CD4-positive, alpha-beta T cell treated with Interleukin-17A for 1 hour (primary cell): ENCODE measurements at regions not wholly inside any gene's neighbourhood (a gene's known extent, or its start where the extent isn't known, plus 50 kb on each side); places are given as distances from the start of the nearest gene placed in this dataset.

Source experiments
- DNase-seq: peaks from one replicate; pipeline ENCODE4 v3.0.0-alpha.2; 2020

DNA sequence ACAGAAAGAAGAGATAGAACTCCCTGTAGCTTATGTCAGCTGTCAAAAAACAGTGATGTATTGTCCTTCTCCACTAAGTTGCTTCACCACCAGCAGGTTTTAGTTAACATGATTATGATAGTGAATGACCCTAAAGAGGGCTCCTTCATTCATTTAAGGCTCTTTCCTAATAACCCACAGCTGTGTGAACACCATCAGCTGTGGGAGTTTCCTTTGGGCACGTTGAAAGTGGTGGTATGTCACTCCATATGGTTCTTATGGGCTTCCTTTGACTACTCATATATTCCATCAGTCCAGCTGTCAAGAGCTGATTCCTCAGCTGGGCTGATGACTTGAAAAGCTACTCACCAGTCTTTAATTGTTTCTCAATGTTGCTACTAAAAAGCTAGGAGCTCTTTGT, 210.3 kb downstream of the UBE2E3 start:
- no peak for DNase-seq

DNA sequence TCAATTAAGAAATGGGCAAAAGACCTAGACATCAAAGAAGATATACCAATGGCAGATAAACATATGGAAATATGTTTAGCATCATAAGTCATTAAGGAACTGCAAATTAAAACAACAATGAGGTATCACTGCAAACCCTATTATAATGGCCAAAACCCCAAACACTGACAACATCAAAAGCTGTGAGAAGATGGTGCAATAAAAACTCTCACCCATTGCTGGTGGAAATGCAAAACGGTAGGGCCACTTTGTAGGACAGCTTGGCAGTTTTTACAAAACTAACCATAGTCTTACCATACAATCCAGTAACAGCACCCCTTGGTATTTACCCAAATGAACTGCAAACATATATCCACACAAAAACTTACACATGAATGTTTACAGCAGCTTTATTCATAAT, 213.1 kb downstream of the UBE2E3 start:
- DNase-seq = no peak

DNA sequence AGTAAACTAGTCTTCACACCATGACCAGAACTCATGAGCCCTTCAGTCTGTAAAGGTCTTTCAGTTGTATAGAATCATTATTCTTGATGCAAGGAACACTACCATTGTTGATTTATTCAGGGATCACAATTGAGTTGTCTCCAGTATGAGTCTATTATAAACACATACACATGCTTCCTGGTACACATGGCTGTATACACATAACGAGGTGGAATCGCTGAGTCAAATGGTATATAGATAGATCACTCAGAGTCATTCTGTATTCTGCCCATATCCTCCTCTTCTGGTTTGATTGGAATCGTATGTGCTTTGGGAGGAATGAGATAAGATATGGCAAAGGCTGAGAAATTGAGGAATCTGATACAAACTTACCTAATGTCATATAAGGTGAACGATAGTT, 216.0 kb downstream of the UBE2E3 start:
- DNase-seq = no peak

DNA sequence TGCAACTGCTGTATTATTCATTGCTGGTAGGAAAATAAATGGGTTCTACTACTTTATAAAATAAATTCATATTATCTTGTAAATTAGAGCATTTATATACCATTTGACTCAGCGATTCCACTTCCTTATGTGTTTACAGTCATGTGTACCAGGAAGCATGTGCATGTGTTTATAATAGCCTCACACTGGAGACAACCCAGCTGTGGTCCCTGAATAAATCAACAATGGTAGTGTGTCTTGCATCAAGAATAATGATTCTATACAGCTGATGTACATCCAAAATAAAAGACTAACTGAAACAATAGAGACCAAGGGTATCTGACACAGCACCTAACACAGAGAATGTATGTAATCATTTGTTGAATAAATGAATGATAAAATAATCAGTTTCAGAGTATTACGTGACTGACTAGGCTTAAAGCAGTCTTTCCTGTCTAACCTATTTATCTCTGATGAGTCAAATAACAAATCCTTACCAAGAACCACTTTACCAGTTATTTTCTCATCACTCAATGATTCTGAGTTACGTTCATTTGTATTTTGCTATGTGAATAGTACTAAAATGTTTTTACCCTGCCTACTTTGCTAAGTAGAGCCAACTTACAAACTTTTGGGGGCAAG, 216.8 kb downstream of the UBE2E3 start:
- DNase-seq = peak; percentile 28

DNA sequence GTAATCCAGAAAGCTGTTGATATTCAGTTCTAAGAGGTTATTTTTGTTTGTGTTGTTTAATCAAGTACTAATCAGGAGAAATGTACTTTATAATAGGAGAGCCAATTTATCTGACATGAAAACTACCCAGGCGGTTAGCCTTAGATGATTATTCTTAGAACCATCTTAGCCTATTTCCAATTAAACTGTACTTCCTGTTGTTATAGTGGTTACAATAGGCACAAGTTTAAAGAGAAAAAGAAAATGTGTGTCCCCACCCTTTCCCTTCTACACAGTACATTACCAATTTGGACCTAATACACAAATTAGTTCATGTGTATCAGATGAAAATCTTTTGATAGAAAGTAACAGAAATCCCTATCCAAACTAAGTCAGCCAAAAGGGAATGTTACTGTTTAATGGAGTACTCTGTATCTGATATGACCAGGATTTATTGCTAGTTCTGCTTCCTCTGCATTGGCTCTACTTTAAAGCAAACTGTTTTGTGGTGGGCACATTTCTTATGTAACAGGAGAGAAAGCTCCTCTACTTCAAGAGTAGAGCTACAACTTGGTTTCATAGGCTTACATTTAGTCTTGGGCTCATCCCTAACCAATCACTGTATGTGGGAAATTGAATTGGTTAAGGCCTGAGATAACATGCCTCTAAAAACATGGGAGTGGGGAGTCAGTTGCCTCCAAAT, 217.9 kb downstream of the UBE2E3 start:
- DNase-seq = peak; percentile 46

DNA sequence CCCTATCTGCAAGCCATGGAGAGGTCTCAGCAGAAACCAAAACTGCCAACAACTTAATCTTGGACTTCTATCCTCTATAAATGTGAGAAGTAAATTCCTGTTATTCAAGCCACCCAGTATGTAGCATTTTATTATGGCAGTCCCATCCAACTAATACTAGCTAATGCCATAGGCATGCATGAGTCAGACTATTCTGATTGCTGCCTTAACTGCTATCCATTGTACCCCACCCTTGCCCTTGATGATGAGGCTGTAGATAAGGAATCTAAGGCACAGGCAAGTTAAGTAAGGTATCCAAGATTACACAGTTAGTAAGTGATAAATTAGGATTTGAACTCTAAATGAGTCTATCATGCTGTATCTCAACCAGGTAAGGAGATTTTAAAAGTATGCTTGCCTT, 223.0 kb downstream of the UBE2E3 start:
- DNase-seq = no peak

DNA sequence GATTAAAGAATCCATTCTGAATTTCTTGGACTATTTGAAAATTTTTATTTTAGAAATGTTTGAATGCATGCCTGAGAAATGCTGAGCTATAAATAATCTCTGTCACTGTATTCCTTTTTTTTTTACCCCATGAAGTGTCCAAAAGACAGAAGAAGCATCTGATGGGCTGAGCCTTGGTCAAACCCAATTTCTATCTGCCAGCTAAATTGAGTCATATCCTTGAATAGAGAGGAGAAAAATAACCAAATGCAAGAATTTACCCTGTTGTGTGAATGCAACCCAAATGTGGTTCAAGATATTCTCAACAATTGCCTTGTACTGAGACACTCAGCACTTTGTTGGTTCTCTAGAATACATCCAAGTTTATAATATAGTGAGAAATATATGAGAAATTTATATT, 223.5 kb downstream of the UBE2E3 start:
- DNase-seq = no peak

DNA sequence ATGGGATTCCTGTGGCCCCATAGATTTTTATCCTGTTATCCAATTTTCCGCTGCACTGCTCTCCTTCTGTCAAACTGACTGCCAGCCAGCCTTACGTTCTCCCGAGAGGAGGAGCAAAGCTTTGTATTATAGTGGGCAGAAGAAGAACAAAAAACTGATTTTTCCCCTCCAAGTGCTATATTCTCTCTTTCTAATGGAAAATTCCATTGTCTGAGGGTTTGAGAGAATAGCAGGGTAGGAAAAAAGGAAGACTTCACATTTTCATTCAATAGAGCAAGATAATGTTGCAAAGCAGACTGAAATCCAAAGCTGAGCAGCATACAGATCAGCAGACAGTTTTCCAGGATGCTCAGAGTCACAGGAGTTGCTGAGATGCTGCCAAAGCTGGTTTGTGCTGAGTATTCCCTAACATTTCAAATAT, 238.0 kb downstream of the UBE2E3 start:
- DNase-seq = no peak

DNA sequence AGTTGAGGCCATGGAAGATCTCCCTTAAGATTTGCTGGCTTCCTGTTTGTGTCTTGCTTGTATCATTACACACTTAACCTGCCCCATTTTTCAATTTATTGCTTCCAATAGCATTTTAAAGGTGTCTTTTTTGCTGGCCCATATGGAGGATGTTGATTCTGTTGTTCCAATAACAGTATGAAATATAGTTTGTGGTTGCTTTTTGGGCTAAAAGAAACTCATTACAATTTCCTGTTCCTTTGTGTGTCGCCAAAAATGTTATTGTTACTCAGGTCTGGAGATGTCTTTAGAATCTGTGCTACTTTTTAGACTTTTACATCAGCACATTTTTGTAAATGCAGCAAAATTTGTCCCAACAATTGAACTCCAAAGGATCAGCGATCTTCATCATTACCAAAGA, 234.0 kb upstream of the ITGA4 start:
- peak; percentile 56 for DNase-seq

DNA sequence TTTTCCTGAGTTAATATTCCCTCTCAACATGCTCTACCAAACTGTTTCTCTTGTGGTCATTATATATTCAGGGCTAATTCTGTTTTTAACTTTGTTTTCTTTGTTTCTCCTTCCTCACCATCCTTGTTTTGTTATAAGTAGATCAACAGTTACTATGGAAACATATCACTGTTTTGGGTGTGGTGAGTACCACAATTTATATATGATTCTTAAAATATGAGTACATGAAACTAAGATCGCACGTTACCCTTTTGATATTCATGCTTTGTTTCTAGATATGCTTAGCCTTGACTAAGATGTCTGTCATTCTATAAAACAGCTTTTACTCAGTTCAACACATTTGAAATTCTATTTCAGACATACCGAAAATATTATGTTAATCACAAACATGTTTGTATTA, 232.3 kb upstream of the ITGA4 start:
- DNase-seq = peak; percentile 76

DNA sequence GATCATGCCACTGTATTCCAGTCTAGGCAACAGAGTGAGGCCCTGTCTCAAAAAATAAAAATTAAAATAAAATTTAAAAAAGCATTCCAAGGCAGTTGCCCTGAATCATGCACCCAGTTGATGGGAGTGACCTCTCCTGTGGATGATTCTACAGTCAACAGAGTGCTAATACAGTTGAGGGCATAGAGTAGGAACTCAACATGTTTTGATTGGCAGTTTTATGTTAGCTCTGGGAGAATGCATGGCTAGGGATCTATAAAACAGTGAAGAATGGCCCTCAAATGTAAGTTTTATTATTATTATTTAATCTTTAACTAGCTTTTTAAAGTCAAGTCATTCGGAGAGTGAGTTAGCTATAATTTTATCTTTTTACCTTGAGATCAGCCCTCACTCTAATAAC, 228.5 kb upstream of the ITGA4 start:
- DNase-seq = no peak

DNA sequence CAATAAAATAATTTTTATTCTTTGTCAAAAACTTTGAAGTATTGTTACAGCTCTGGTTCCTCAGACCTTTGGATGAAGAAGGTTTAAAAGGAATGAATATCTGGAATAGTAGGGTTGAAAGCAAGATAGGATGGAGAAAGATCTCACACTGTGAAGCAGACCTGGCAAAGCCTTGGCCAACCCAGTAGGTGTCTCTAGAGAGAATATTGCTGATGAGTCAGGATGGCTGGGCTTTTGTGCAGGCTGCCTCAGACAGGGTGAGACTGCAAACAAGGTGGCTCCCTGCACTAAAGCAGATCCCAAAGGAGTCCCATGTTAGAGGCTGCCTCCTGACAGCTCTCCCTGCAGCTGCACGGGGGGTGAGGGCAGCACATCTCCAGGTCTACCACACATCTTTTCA, 226.0 kb upstream of the ITGA4 start:
- DNase-seq = no peak

DNA sequence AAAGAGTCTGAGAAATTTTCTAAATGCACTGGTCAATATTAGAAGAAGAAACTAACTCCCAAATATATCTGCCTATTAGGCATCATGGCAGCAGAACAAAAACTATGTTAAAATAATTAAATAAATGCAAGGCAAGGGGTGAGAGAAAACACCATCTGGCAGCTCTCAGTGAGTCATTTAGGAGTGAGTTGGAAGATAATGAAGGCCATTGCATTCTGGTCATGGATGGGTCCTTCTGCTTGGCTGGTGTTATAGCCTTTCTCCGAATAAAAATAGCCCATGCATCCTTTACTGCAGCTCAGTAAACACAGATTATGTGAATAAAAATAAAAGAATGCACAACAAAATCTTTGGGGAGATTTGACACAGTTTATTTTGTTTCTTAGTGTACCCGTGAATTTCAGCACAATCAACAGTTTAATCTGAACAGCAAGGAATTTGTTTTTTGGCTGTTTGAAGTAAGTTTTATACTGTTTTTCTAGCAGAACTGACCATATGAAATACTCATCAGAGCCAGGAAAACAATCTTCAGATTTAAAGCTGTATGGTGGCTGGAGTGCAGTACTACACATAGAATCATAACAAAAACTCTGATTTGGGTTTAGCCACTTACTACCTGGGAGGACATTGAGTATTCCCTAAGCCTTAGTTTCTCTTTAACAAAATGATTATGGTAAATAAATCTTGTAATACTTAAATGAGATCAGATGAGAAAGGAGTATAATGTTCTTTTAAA, 225.1 kb upstream of the ITGA4 start:
- DNase-seq = no peak

DNA sequence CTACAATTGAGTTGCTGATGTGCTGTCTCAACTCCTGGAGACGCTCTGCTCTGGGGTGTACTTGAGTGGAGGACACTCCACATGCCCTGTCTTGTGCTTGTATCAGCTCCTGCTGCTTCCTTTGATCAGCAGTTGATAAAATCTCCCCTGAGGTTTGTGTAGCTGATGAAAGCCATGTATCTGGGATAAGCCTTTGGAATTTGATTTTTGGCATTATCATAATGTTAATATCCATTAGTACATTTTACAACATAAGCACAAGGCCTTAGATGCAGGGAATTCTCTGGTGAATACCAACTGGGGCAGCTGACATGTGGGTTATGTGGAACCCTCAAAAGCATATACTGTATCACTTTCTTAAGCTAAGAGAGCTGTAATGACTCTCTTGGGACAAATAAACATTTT, 222.7 kb upstream of the ITGA4 start:
- DNase-seq = no peak

DNA sequence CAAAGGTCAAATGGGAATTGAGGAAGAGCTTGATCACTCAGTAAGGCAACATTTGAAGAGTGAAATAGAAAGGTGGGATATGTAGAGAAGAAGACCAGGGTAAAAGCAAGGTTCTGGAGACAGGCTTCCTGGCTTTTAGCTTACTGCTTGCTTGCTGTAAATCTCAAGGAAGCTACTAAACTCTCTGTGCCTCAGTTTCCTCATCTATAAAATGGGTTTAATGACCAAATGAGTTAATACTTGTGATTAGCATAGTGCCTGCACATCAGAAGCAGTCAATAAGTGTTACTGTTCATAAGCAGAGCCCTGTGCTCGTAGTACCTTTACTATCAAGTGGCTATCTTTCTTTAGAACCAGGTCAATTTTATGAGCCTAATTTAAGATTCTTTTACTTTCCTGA, 222.2 kb upstream of the ITGA4 start:
- DNase-seq = no peak

DNA sequence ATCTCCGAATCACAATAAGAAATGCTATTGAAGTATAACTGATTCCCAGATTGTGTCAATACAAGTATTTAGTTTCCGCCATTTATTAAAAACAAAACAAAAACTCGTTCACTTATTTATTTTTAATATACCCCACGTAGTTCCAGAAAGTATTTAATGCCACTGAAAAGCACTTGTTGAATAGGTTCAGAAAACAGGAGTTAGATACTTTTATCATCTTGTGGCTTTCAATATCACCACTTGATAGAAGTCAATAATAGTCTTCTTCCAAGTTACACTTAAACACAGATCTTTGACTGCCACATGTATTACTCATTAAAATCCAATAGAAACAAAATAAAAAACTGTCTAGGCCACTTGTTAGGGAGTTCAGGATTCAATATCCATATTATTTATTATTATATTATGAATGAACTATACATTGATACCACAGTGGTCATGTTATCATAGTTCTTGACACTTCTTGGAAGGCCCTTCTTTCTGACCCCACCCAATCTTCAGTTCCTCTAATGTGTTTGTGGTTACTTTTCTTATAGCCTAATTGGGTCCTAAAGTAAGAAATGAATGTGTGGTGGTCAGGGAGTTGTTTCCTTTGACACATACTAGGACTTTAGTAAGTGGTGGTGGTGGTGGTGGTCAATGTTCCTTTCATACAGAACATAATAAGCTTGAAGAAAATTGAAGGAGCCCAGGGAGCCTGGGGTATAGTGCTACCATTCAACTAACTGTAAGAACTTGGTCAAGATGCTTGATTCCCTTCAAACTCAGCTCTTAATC, 221.3 kb upstream of the ITGA4 start:
- DNase-seq = peak; percentile 18

DNA sequence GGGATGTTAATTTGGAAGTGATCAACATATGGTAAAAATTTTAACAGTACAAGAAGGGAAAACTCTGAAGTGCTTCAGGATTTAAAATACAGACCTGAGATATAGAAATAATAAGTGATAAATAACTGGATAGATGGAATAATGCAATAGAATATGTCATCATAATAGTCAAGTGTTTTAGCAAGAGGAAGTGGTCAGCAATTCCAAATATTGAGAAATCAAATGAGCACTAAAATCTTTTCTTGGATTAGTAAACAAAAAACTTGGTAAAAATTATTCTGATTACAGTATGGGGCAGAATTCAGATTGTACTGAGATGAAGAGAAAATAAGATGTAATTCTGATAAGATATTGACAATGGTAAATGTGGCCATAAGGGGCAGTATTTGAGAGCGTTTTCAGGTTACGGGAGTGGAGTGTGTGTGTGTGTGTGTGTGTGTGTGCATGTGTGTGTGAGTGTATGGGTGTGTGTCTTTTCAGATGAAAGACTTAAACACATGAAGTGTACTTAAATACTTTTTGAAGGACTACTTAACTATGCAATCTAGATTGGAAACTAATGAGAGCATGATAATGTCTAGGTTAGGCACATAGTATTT, 217.9 kb upstream of the ITGA4 start:
- peak; percentile 56 for DNase-seq

DNA sequence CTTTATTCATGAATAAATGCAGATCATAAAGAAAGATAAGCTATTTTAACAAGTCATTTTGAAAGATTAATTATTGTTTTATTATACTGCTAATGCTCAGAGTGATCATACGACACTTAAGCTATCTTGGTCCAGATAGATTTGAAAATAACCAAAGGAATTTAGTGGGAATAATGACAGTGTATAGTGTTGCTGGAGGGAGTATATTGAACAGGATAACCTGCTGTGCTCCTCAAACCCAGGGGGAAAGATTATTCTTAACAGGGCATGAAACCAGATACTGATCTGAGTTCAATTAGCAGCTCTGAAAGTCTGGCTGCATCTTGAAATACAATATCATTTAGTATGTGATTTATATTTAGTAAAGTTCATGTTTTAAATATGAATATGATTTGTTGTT, 216.3 kb upstream of the ITGA4 start:
- no peak for DNase-seq

DNA sequence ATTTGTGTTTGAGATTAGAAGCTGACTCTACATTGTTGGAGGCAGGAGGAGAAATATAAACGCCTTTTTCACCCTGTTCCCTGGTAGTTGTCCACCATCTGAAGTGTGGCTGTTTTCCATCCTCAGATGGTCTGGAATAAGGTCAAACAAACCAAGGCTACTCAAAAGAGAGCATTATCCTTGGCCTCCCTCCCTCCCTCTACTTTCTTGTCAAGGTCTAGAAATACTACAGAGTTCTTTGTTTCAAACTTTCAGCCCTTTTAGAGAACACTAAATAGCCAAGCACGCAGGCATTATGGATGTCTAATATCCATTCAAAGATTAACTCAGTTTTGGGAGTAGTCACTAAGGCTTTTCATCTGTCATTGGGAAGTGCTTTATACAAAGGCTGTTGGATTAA, 215.8 kb upstream of the ITGA4 start:
- DNase-seq = no peak

DNA sequence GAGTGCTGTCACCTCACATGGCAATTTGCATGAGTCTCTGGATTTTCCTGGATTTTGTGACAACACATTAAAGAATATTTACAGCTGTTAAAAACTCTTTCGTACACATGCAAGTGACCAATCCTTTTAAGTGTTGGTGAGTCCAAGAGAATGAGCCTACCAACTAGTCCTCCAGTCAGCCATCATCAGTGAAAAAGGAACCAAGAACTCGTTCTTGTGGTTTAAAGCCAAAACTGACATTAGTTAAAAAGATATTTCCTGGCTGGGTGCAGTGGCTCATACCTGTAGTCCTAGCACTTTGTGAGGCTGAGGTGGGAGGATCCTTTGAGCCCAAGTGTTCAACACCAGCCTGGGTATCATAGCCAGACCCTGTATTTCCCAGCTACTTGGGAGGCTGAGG, 215.4 kb upstream of the ITGA4 start:
- peak; percentile 20 for DNase-seq

DNA sequence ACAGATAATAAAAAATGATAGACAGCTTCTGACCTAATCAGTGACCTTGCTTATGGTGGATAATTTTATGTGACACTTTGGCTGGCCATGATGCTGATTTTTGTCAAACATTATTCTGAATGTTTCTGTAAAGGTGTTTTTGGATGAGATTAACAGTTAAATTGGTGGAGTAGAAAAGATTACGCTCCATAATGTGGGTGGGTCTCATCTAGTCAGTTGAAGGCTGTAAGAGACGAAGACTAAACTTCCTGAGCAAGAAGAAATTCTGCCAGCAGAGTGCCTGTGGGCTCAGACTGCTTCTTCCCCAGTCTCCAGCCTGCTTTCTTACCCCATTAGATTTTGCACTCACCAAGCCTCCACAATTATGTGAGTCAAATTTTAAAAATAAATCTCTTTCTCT, 214.9 kb upstream of the ITGA4 start:
- DNase-seq = no peak

DNA sequence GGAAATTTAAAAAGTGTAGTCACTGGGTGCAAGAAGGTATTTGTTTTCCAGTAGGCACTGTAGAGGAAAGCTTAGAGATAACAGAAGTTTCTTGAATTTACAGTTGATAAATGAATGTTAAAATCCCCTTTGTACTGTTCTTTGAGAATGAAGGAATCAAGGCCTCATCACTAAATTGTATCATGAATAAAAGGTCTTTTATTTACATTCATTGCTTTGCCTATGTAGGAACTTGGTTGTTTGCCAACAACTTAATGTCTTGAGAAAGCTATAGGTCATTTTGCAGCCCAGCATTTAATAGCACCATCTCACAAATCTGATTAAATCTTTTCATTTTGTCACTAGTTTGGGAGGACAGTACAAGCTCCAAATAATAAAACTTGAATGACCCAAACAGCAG, 213.9 kb upstream of the ITGA4 start:
- DNase-seq = no peak

DNA sequence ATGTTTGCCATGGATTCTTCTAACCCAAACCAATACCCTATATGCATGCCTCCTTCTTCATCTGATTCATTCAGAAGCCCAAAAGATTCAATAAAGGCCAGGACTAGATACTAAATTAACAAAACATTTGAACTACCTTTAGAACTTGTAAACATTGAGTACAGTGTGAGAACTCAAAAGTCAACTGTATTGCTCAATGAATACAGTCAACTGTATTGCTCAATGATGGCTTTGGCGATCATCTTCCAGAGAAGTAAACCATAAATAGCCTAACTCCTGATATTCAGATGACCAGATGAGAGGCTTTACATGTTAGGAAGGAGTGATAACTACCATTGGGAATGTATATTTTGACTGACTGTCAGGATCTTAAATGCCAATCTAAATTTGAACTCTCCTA, 206.5 kb upstream of the ITGA4 start:
- DNase-seq = no peak
